OCI-LY3 (cell line): ENCODE measurements at regions not wholly inside any gene's neighbourhood (a gene's known extent, or its start where the extent isn't known, plus 50 kb on each side); places are given as distances from the start of the nearest gene placed in this dataset.

ENCODE experiments used
- EZH2phosphoT487 ChIP-seq: fragments of 200-600 bp; shearing (Covaris generic); IDR thresholded peaks from 2 replicates; pipeline ENCODE4 v1.6.1; 2018; ENCODE audit warnings: antibody characterized with exemption, mixed run types, low read depth
- TF ChIP-seq, protein P1 (sequence below): fragments of 200-600, 300-600 bp; sonication (generic); IDR thresholded peaks from 2 replicates; pipeline ENCODE4 v1.5.1; 2014; ENCODE audit warnings: antibody characterized with exemption, low read length, low read depth

GRCh38 chr11:121907379-121907778, 208.6 kb downstream of the BLID start:
- TF ChIP-seq, protein P1, sequence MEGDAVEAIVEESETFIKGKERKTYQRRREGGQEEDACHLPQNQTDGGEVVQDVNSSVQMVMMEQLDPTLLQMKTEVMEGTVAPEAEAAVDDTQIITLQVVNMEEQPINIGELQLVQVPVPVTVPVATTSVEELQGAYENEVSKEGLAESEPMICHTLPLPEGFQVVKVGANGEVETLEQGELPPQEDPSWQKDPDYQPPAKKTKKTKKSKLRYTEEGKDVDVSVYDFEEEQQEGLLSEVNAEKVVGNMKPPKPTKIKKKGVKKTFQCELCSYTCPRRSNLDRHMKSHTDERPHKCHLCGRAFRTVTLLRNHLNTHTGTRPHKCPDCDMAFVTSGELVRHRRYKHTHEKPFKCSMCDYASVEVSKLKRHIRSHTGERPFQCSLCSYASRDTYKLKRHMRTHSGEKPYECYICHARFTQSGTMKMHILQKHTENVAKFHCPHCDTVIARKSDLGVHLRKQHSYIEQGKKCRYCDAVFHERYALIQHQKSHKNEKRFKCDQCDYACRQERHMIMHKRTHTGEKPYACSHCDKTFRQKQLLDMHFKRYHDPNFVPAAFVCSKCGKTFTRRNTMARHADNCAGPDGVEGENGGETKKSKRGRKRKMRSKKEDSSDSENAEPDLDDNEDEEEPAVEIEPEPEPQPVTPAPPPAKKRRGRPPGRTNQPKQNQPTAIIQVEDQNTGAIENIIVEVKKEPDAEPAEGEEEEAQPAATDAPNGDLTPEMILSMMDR: no peak
- no peak for TF ChIP-seq EZH2phosphoT487
